ENCODE measurements at regions not wholly inside any gene's neighbourhood (a gene's known extent, or its start where the extent isn't known, plus 50 kb on each side); places are given as distances from the start of the nearest gene placed in this dataset.

- H3K4me3 ChIP-seq (ENCODE audit: control insufficient read depth in 1 of 7, extremely low read depth in 1 of 7, insufficient read depth in 4 of 7, low read depth in 2 of 7, low read length in 6 of 7): no peak overlapping the region
- CTCF ChIA-PET: interaction anchor here (1.7 kb wide), 1 partner anchor 16 kb away, joined by 6 read pairs; no protein-coding TSS in a partner anchor
- POLR2A ChIA-PET: no interaction called here
- no peak overlapping the region for H3K27ac ChIP-seq (ENCODE audit: insufficient read depth in 1 of 2, low read depth in 1 of 2, low read length in 2 of 2, poor library complexity in 1 of 2, severe bottlenecking in 2 of 2)
- H3K27me3 ChIP-seq (replicated peaks in 2 of 5; ENCODE audit: control insufficient read depth in 4 of 5, insufficient read depth in 5 of 5, low read length in 4 of 5): no peaks in the 10 kb centered on the region
- peak; percentile 74 to 96 (median 92) for DNase-seq
- WGBS (ENCODE audit: insufficient coverage): 48% methylated on average over 4 of the region's 7 CpGs
- H3K36me3 ChIP-seq (ENCODE audit: control insufficient read depth in 4 of 4, insufficient read depth in 4 of 4, low read length in 3 of 4): no peaks in the 10 kb centered on the region
- H3K4me1 ChIP-seq (ENCODE audit: control extremely low read depth in 1 of 4, control insufficient read depth in 4 of 4, insufficient read depth in 4 of 4, low read length in 3 of 4): peaks cover 0 to 8% (median 3%) of the 10 kb centered on the region in 4 experiments
- H3K9me3 ChIP-seq (ENCODE audit: control extremely low read depth in 1 of 5, control insufficient read depth in 4 of 5, insufficient read depth in 2 of 5, low read depth in 1 of 5, low read length in 4 of 5): peaks cover 0 to 7% (median 3%) of the 10 kb centered on the region in 5 experiments
Observed at GRCh38 chr5:124583469-124584350, 162.7 kb downstream of the ZNF608 start.

- DNase-seq: no peak
- ChIA-PET CTCF (no interaction called here), POLR2A (no interaction called here)
- no peaks in the 10 kb centered on the region for H3K36me3 ChIP-seq (ENCODE audit: control insufficient read depth in 4 of 4, insufficient read depth in 4 of 4, low read length in 3 of 4)
- peaks cover 0 to 2% (median 0%) of the 10 kb centered on the region in 5 experiments for H3K27me3 ChIP-seq (replicated peaks in 2 of 5; ENCODE audit: control insufficient read depth in 4 of 5, insufficient read depth in 5 of 5, low read length in 4 of 5)
- peaks cover 0 to 7% (median 3%) of the 10 kb centered on the region in 5 experiments for H3K9me3 ChIP-seq (ENCODE audit: control extremely low read depth in 1 of 5, control insufficient read depth in 4 of 5, insufficient read depth in 2 of 5, low read depth in 1 of 5, low read length in 4 of 5)
- no peak overlapping the region for H3K4me3 ChIP-seq (ENCODE audit: control insufficient read depth in 1 of 7, extremely low read depth in 1 of 7, insufficient read depth in 4 of 7, low read depth in 2 of 7, low read length in 6 of 7)
- peaks cover 0 to 9% (median 4%) of the 10 kb centered on the region in 4 experiments for H3K4me1 ChIP-seq (ENCODE audit: control extremely low read depth in 1 of 4, control insufficient read depth in 4 of 4, insufficient read depth in 4 of 4, low read length in 3 of 4)
- 100% methylated on average over 1 of the region's 1 CpG for WGBS (ENCODE audit: insufficient coverage)
- H3K27ac ChIP-seq (ENCODE audit: insufficient read depth in 1 of 2, low read depth in 1 of 2, low read length in 2 of 2, poor library complexity in 1 of 2, severe bottlenecking in 2 of 2): no peak overlapping the region
Observed at GRCh38 chr5:124582561-124582840, 163.9 kb downstream of the ZNF608 start.

GRCh38 chr5:124581738-124582560, 164.5 kb downstream of the ZNF608 start:
- peaks cover 0 to 7% (median 3%) of the 10 kb centered on the region in 5 experiments for H3K9me3 ChIP-seq (ENCODE audit: control extremely low read depth in 1 of 5, control insufficient read depth in 4 of 5, insufficient read depth in 2 of 5, low read depth in 1 of 5, low read length in 4 of 5)
- ChIA-PET CTCF (no interaction called here), POLR2A (interaction anchor here (0.5 kb wide), 1 partner anchor 165 kb away, joined by 4 read pairs; no protein-coding TSS in a partner anchor)
- no peak for DNase-seq
- no peak overlapping the region for H3K27ac ChIP-seq (ENCODE audit: insufficient read depth in 1 of 2, low read depth in 1 of 2, low read length in 2 of 2, poor library complexity in 1 of 2, severe bottlenecking in 2 of 2)
- H3K4me3 ChIP-seq (ENCODE audit: control insufficient read depth in 1 of 7, extremely low read depth in 1 of 7, insufficient read depth in 4 of 7, low read depth in 2 of 7, low read length in 6 of 7): no peak overlapping the region
- no peaks in the 10 kb centered on the region for H3K36me3 ChIP-seq (ENCODE audit: control insufficient read depth in 4 of 4, insufficient read depth in 4 of 4, low read length in 3 of 4)
- H3K4me1 ChIP-seq (ENCODE audit: control extremely low read depth in 1 of 4, control insufficient read depth in 4 of 4, insufficient read depth in 4 of 4, low read length in 3 of 4): peaks cover 0 to 14% (median 4%) of the 10 kb centered on the region in 4 experiments
- 98% methylated on average over 9 of the region's 10 CpGs for WGBS (ENCODE audit: insufficient coverage)
- H3K27me3 ChIP-seq (replicated peaks in 2 of 5; ENCODE audit: control insufficient read depth in 4 of 5, insufficient read depth in 5 of 5, low read length in 4 of 5): peaks cover 0 to 2% (median 0%) of the 10 kb centered on the region in 5 experiments

- no peak overlapping the region for H3K27ac ChIP-seq (ENCODE audit: insufficient read depth in 1 of 2, low read depth in 1 of 2, low read length in 2 of 2, poor library complexity in 1 of 2, severe bottlenecking in 2 of 2)
- DNase-seq: no peak
- 98% methylated on average over 6 of the region's 9 CpGs for WGBS (ENCODE audit: insufficient coverage)
- no peaks in the 10 kb centered on the region for H3K36me3 ChIP-seq (ENCODE audit: control insufficient read depth in 4 of 4, insufficient read depth in 4 of 4, low read length in 3 of 4)
- ChIA-PET POLR2A (no interaction called here), CTCF (no interaction called here)
- H3K27me3 ChIP-seq (replicated peaks in 2 of 5; ENCODE audit: control insufficient read depth in 4 of 5, insufficient read depth in 5 of 5, low read length in 4 of 5): peaks cover 0 to 2% (median 0%) of the 10 kb centered on the region in 5 experiments
- peaks cover 0 to 19% (median 4%) of the 10 kb centered on the region in 4 experiments for H3K4me1 ChIP-seq (ENCODE audit: control extremely low read depth in 1 of 4, control insufficient read depth in 4 of 4, insufficient read depth in 4 of 4, low read length in 3 of 4)
- no peak overlapping the region for H3K4me3 ChIP-seq (ENCODE audit: control insufficient read depth in 1 of 7, extremely low read depth in 1 of 7, insufficient read depth in 4 of 7, low read depth in 2 of 7, low read length in 6 of 7)
- peaks cover 0 to 7% (median 3%) of the 10 kb centered on the region in 5 experiments for H3K9me3 ChIP-seq (ENCODE audit: control extremely low read depth in 1 of 5, control insufficient read depth in 4 of 5, insufficient read depth in 2 of 5, low read depth in 1 of 5, low read length in 4 of 5)
Observed at GRCh38 chr5:124580925-124581737, 165.3 kb downstream of the ZNF608 start.

GRCh38 chr5:124580512-124580911, 165.9 kb downstream of the ZNF608 start:
- CTCF ChIA-PET: no interaction called here
- Histone ChIP-seq H3K27me3 (replicated peaks in 2 of 5; ENCODE audit: control insufficient read depth in 4 of 5, insufficient read depth in 5 of 5, low read length in 4 of 5) (peaks cover 0 to 2% (median 0%) of the 10 kb centered on the region in 5 experiments), H3K36me3 (ENCODE audit: control insufficient read depth in 4 of 4, insufficient read depth in 4 of 4, low read length in 3 of 4) (no peaks in the 10 kb centered on the region), H3K4me1 (ENCODE audit: control extremely low read depth in 1 of 4, control insufficient read depth in 4 of 4, insufficient read depth in 4 of 4, low read length in 3 of 4) (peaks cover 0 to 19% (median 4%) of the 10 kb centered on the region in 4 experiments), H3K9me3 (ENCODE audit: control extremely low read depth in 1 of 5, control insufficient read depth in 4 of 5, insufficient read depth in 2 of 5, low read depth in 1 of 5, low read length in 4 of 5) (peaks cover 0 to 5% (median 1%) of the 10 kb centered on the region in 5 experiments), H3K4me3 (ENCODE audit: control insufficient read depth in 1 of 7, extremely low read depth in 1 of 7, insufficient read depth in 4 of 7, low read depth in 2 of 7, low read length in 6 of 7) (no peak overlapping the region), H3K27ac (ENCODE audit: insufficient read depth in 1 of 2, low read depth in 1 of 2, low read length in 2 of 2, poor library complexity in 1 of 2, severe bottlenecking in 2 of 2) (no peak overlapping the region)
- DNase-seq: no peak
- 86% methylated on average over 5 of the region's 6 CpGs for WGBS (ENCODE audit: insufficient coverage)
- POLR2A ChIA-PET: no interaction called here

GRCh38 chr5:124576848-124577409, 169.5 kb downstream of the ZNF608 start:
- Histone ChIP-seq H3K27ac (ENCODE audit: insufficient read depth in 1 of 2, low read depth in 1 of 2, low read length in 2 of 2, poor library complexity in 1 of 2, severe bottlenecking in 2 of 2) (no peak overlapping the region), H3K9me3 (ENCODE audit: control extremely low read depth in 1 of 5, control insufficient read depth in 4 of 5, insufficient read depth in 2 of 5, low read depth in 1 of 5, low read length in 4 of 5) (no peaks in the 10 kb centered on the region), H3K27me3 (replicated peaks in 2 of 5; ENCODE audit: control insufficient read depth in 4 of 5, insufficient read depth in 5 of 5, low read length in 4 of 5) (peaks cover 0 to 2% (median 0%) of the 10 kb centered on the region in 5 experiments), H3K4me1 (ENCODE audit: control extremely low read depth in 1 of 4, control insufficient read depth in 4 of 4, insufficient read depth in 4 of 4, low read length in 3 of 4) (peaks cover 0 to 12% (median 0%) of the 10 kb centered on the region in 4 experiments), H3K36me3 (ENCODE audit: control insufficient read depth in 4 of 4, insufficient read depth in 4 of 4, low read length in 3 of 4) (no peaks in the 10 kb centered on the region), H3K4me3 (ENCODE audit: control insufficient read depth in 1 of 7, extremely low read depth in 1 of 7, insufficient read depth in 4 of 7, low read depth in 2 of 7, low read length in 6 of 7) (no peak overlapping the region)
- WGBS (ENCODE audit: insufficient coverage): 89% methylated on average over 2 of the region's 4 CpGs
- ChIA-PET POLR2A (no interaction called here), CTCF (no interaction called here)
- DNase-seq: peak in 2 of 3 donors; percentile 13 to 14

Data from common myeloid progenitor, CD34-positive (primary cell).